Endothelial cell of umbilical vein (primary cell): ENCODE measurements at regions not wholly inside any gene's neighbourhood (a gene's known extent, or its start where the extent isn't known, plus 50 kb on each side); places are given as distances from the start of the nearest gene placed in this dataset.

Experiments
- BruUV-seq: library from RNA; stranded (reverse); fragments of 400-500 nt; replicated peaks from 2 replicates; lab custom pipeline; 2021; lab: Mats Ljungman, UMichigan
- CTCF ChIA-PET: fragments of 300-600, 350-600 bp; sonication (Branson Sonifier 250); formaldehyde crosslinking; loops from one replicate; lab custom pipeline; 2021; ENCODE audit warnings: antibody characterized with exemption, inconsistent platforms; lab: Charles Lee
- POLR2A ChIA-PET: fragments of 300-600, 350-600 bp; sonication (Branson Sonifier 250); formaldehyde crosslinking; loops from one replicate; lab custom pipeline; 2021; ENCODE audit warnings: antibody characterized with exemption, inconsistent platforms; lab: Charles Lee
- DNase-seq: peaks from one replicate; pipeline ENCODE4 v3.0.0-alpha.2; 2011; ENCODE audit warnings: low read depth, low spot score
- FAIRE-seq: peaks from 2 replicates; lab custom pipeline; 2011; peaks lifted over from hg19 to GRCh38; lab: Jason Lieb, UNC
- H2AFZ ChIP-seq: 2 replicates; pipeline ENCODE4 v1.6.0; 2012; ENCODE audit warnings: low read depth, low read length, control low read depth, inconsistent platforms
- H3K27ac ChIP-seq: 2 replicates; pipeline ENCODE4 v1.5.1; 2011; ENCODE audit warnings: low read depth, mild to moderate bottlenecking, control low read depth, low read length, moderate library complexity; ENCODE audit not compliant: insufficient read depth
- H3K27me3 ChIP-seq, 2 experiments: 2 replicates each; pipeline versions ENCODE4 v1.6.0 to v1.6.1; 2011; ENCODE audit warnings: low read length in 2 of 2, mixed read lengths in 1 of 2; ENCODE audit not compliant: control insufficient read depth in 2 of 2, insufficient read depth in 2 of 2
- H3K36me3 ChIP-seq, 2 experiments: 2 replicates in 1 of 2; 3 replicates in 1 of 2; pipeline ENCODE4 v1.5.1; 2011; ENCODE audit warnings: low read length in 2 of 2, mild to moderate bottlenecking in 1 of 2, moderate library complexity in 1 of 2; ENCODE audit not compliant: control insufficient read depth in 2 of 2, insufficient read depth in 2 of 2; ENCODE audit errors: extremely low read depth in 1 of 2
- H3K4me1 ChIP-seq: 3 replicates; pipeline ENCODE4 v1.5.1; 2011; ENCODE audit warnings: mild to moderate bottlenecking, low read length; ENCODE audit not compliant: control insufficient read depth, insufficient read depth; ENCODE audit errors: extremely low read depth
- H3K4me2 ChIP-seq: 2 replicates; pipeline ENCODE4 v1.6.1; 2011; ENCODE audit warnings: low read length, control low read depth, mixed read lengths; ENCODE audit not compliant: insufficient read depth
- H3K4me3 ChIP-seq, 3 experiments: fragments of 200-600 bp in 1 of 3; sonication (generic), shearing (Covaris generic) in 1 of 3; replicated peaks in 1 of 3; 2 replicates each; pipeline ENCODE4 v1.5.1; 2011 to 2016; ENCODE audit warnings: control low read depth in 3 of 3, low read length in 3 of 3, mild to moderate bottlenecking in 2 of 3, inconsistent platforms in 1 of 3, low read depth in 1 of 3, moderate library complexity in 1 of 3; ENCODE audit not compliant: insufficient read depth in 1 of 3
- H3K79me2 ChIP-seq: 2 replicates; pipeline ENCODE4 v1.6.0; 2012; ENCODE audit warnings: low read length, inconsistent platforms; ENCODE audit not compliant: control insufficient read depth, insufficient read depth
- H3K9ac ChIP-seq: replicated peaks from 2 replicates; pipeline ENCODE3; 2011; ENCODE audit warnings: low read length, control low read depth; ENCODE audit not compliant: insufficient read depth; ENCODE audit errors: extremely low read depth
- H3K9me1 ChIP-seq: replicated peaks from 3 replicates; pipeline ENCODE4 v1.6.0; 2011; ENCODE audit warnings: mild to moderate bottlenecking, low read length; ENCODE audit not compliant: control insufficient read depth, insufficient read depth; ENCODE audit errors: extremely low read depth
- H3K9me3 ChIP-seq: replicated peaks from 2 replicates; pipeline ENCODE4 v1.5.1; 2012; ENCODE audit warnings: low read length, inconsistent platforms; ENCODE audit not compliant: control insufficient read depth, insufficient read depth
- H4K20me1 ChIP-seq: replicated peaks from 2 replicates; pipeline ENCODE3; 2011; ENCODE audit warnings: mild to moderate bottlenecking, low read length; ENCODE audit not compliant: control insufficient read depth, insufficient read depth; ENCODE audit errors: extremely low read depth
- EZH2 ChIP-seq: IDR thresholded peaks from 2 replicates; pipeline ENCODE4 v1.6.1; 2012; ENCODE audit warnings: borderline replicate concordance, low read depth, mild to moderate bottlenecking, moderate library complexity, low read length, inconsistent platforms; ENCODE audit not compliant: severe bottlenecking
- FOS ChIP-seq: IDR thresholded peaks from 2 replicates; pipeline ENCODE4 v1.6.1; 2011; ENCODE audit warnings: mild to moderate bottlenecking, low read length, moderate library complexity, borderline replicate concordance; ENCODE audit not compliant: insufficient read depth
- GATA2 ChIP-seq: IDR thresholded peaks from 2 replicates; pipeline ENCODE4 v1.7.0; 2011; ENCODE audit warnings: low read depth, mild to moderate bottlenecking, moderate library complexity, mixed read lengths, low read length; ENCODE audit not compliant: insufficient read length, insufficient read depth
- JUN ChIP-seq: IDR thresholded peaks from 2 replicates; pipeline ENCODE4 v1.6.1; 2011; ENCODE audit warnings: borderline replicate concordance, low read depth; ENCODE audit not compliant: insufficient read length, insufficient read depth
- MYC ChIP-seq: IDR thresholded peaks from one replicate; pipeline ENCODE4 v1.6.1; 2011; ENCODE audit warnings: mild to moderate bottlenecking, low read depth, low read length
- POLR2A ChIP-seq: IDR thresholded peaks from 2 replicates; pipeline ENCODE4 v1.6.1; 2012; ENCODE audit warnings: low read depth, mild to moderate bottlenecking, control low read depth, low read length
- POLR2AphosphoS5 ChIP-seq: IDR thresholded peaks from 2 replicates; pipeline ENCODE4 v1.6.1; 2012; ENCODE audit warnings: low read depth, mild to moderate bottlenecking, control low read depth, low read length, moderate library complexity; ENCODE audit not compliant: insufficient read depth
- dilution Hi-C: fragments of 300-500 bp; cut with MboI; formaldehyde crosslinking; loops from one replicate; pipeline ENCODE4 v1.15.0; 2019; ENCODE audit warnings: low sequenced_read_pairs; ENCODE audit not compliant: extremely low pct_ligation_motif_present
- intact Hi-C: fragments of 100-400 bp; cut with micrococcal nuclease; formaldehyde crosslinking; loops from one replicate; pipeline ENCODE4 v1.10.0; 2022
- TF ChIP-seq, protein P1 (sequence below), 2 donors: IDR thresholded peaks; 1 replicate in 1 of 2; 2 replicates in 1 of 2; pipeline ENCODE4 v1.5.1; 2011; ENCODE audit warnings: low read length in 2 of 2, mild to moderate bottlenecking in 2 of 2, moderate library complexity in 2 of 2, control low read depth in 1 of 2, inconsistent platforms in 1 of 2, low read depth in 1 of 2; ENCODE audit not compliant: insufficient read depth in 1 of 2; ENCODE audit errors: extremely low read depth in 1 of 2
- TF ChIP-seq, protein P2 (sequence below): IDR thresholded peaks from 2 replicates; pipeline ENCODE4 v1.6.1; 2011; ENCODE audit not compliant: insufficient read depth, insufficient read length

DNA sequence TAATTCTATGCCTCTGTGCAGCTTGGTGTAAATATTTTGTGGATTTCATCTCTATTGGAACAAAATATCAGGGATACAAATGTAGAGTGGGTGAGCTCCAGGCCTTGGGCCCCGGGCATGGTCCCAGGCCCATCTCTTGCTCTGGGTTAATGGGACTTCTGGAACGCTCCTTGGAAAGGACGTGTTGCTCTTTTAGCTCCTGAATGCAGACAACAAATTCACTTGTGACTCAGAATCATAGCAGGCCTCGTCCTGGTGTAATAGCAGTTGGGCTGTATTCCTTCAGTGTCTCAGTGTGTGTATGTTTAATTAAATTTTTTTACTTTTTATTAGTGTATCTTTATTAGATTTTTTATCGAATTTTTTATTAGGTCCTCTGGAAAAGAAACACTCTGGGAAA is 266.7 kb upstream of the C2CD4B start:
- no peaks in the 10 kb centered on the region for H3K79me2 ChIP-seq
- H3K4me3 ChIP-seq, result no peak overlapping the region
- DNase-seq (no peak), FAIRE-seq (no peak)
- no peaks in the 10 kb centered on the region for H4K20me1 ChIP-seq
- no peaks in the 10 kb centered on the region for H3K36me3 ChIP-seq
- H2AFZ ChIP-seq, result no peak overlapping the region
- dilution Hi-C loops (no loop called here), intact Hi-C loops (no loop called here)
- no peaks in the 10 kb centered on the region for H3K27me3 ChIP-seq
- CTCF ChIA-PET, result no interaction called here
- H3K4me2 ChIP-seq, result no peak overlapping the region
- H3K9me3 ChIP-seq, result no peaks in the 10 kb centered on the region
- no peak overlapping the region for H3K9ac ChIP-seq
- TF ChIP-seq EZH2 (no peak), GATA2 (no peak), JUN (no peak), FOS (no peak), POLR2A (no peak), POLR2AphosphoS5 (no peak), MYC (no peak)
- TF ChIP-seq, protein P1, sequence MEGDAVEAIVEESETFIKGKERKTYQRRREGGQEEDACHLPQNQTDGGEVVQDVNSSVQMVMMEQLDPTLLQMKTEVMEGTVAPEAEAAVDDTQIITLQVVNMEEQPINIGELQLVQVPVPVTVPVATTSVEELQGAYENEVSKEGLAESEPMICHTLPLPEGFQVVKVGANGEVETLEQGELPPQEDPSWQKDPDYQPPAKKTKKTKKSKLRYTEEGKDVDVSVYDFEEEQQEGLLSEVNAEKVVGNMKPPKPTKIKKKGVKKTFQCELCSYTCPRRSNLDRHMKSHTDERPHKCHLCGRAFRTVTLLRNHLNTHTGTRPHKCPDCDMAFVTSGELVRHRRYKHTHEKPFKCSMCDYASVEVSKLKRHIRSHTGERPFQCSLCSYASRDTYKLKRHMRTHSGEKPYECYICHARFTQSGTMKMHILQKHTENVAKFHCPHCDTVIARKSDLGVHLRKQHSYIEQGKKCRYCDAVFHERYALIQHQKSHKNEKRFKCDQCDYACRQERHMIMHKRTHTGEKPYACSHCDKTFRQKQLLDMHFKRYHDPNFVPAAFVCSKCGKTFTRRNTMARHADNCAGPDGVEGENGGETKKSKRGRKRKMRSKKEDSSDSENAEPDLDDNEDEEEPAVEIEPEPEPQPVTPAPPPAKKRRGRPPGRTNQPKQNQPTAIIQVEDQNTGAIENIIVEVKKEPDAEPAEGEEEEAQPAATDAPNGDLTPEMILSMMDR (IDR thresholded peaks at IDR 0.05; ENCODE audit: extremely low read depth in 1 of 2, insufficient read depth in 1 of 2, low read depth in 1 of 2, low read length in 2 of 2), result no peak
- TF ChIP-seq, protein P2, sequence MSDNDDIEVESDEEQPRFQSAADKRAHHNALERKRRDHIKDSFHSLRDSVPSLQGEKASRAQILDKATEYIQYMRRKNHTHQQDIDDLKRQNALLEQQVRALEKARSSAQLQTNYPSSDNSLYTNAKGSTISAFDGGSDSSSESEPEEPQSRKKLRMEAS, result no peak
- POLR2A ChIA-PET, result no interaction called here
- no TSS peak for BruUV-seq
- H3K27ac ChIP-seq, result no peak overlapping the region
- H3K4me1 ChIP-seq, result no peaks in the 10 kb centered on the region
- no peaks in the 10 kb centered on the region for H3K9me1 ChIP-seq
